HG02759 (cell line): ENCODE measurements at regions not wholly inside any gene's neighbourhood (a gene's known extent, or its start where the extent isn't known, plus 50 kb on each side); places are given as distances from the start of the nearest gene placed in this dataset.
"Not testable (repeated sequence)": the region's sequence is repeated elsewhere in the genome, so short reads cannot be mapped to it uniquely, and the experiment has no call there.

Experiments used
- ATAC-seq: cut with Tn5 transposase; IDR thresholded peaks from one replicate; pipeline ENCODE4 v1.9.1; 2021; ENCODE audit warnings: mild to moderate bottlenecking, moderate library complexity; ENCODE audit not compliant: unreplicated experiment

GRCh38 chrX:8105531-8105930 is 65.5 kb downstream of the VCX2 start:
- no peak for ATAC-seq

GRCh38 chrX:8103655-8104054 is 67.4 kb downstream of the VCX2 start:
- ATAC-seq: no peak

GRCh38 chrX:8091510-8091909 is 79.6 kb downstream of the VCX2 start:
- no peak for ATAC-seq

GRCh38 chrX:8090906-8091305 is 80.2 kb downstream of the VCX2 start:
- no peak for ATAC-seq

- no peak for ATAC-seq
Observed at GRCh38 chrX:8090482-8090881, 80.6 kb downstream of the VCX2 start.

- no peak for ATAC-seq
Observed at GRCh38 chrX:8089141-8089540, 81.9 kb downstream of the VCX2 start.

- no peak for ATAC-seq
Observed at GRCh38 chrX:8084006-8084405, 87.1 kb downstream of the VCX2 start.

GRCh38 chrX:8083286-8083685 is 87.8 kb downstream of the VCX2 start:
- no peak for ATAC-seq

GRCh38 chrX:8075636-8076035 is 95.4 kb downstream of the VCX2 start:
- no peak for ATAC-seq

- ATAC-seq: no peak
Observed at GRCh38 chrX:8067754-8068462, 103.2 kb downstream of the VCX2 start.

- ATAC-seq: no peak
Observed at GRCh38 chrX:8052909-8053308, 118.2 kb downstream of the VCX2 start.

GRCh38 chrX:8049827-8050226 is 121.2 kb downstream of the VCX2 start:
- ATAC-seq: no peak

GRCh38 chrX:8048466-8048865 is 121.3 kb upstream of the PNPLA4 start:
- ATAC-seq: no peak

GRCh38 chrX:8044947-8045346 is 117.7 kb upstream of the PNPLA4 start:
- ATAC-seq: no peak

- ATAC-seq: no peak
Observed at GRCh38 chrX:8043546-8043945, 116.3 kb upstream of the PNPLA4 start.

- ATAC-seq: no peak
Observed at GRCh38 chrX:8043121-8043520, 115.9 kb upstream of the PNPLA4 start.

GRCh38 chrX:8042304-8042703 is 115.1 kb upstream of the PNPLA4 start:
- ATAC-seq: no peak

GRCh38 chrX:8039711-8040110 is 112.5 kb upstream of the PNPLA4 start:
- ATAC-seq: not testable (repeated sequence)

GRCh38 chrX:8037593-8038348 is 110.6 kb upstream of the PNPLA4 start:
- no peak for ATAC-seq

GRCh38 chrX:8036914-8037313 is 109.7 kb upstream of the PNPLA4 start:
- ATAC-seq: no peak

- ATAC-seq: no peak
Observed at GRCh38 chrX:8034058-8034457, 106.8 kb upstream of the PNPLA4 start.

GRCh38 chrX:8033175-8033574 is 106.0 kb upstream of the PNPLA4 start:
- ATAC-seq: no peak

- no peak for ATAC-seq
Observed at GRCh38 chrX:8030361-8030760, 103.1 kb upstream of the PNPLA4 start.
